Kidney (tissue), 13 donors: ENCODE measurements at regions not wholly inside any gene's neighbourhood (a gene's known extent, or its start where the extent isn't known, plus 50 kb on each side); places are given as distances from the start of the nearest gene placed in this dataset.
A peak's percentile ranks its signal among the peaks of the same experiment; 100 is the strongest.

Experiments
- DNase-seq, 5 donors: peaks; one replicate each; pipeline ENCODE4 v3.0.0-alpha.2; 2013 to 2020
- FAIRE-seq: peaks from 2 replicates; lab custom pipeline; 2012; peaks lifted over from hg19 to GRCh38; lab: Jason Lieb, UNC
- H3K27ac ChIP-seq, 2 donors: one replicate each; pipeline ENCODE4 v1.7.0; 2013; ENCODE audit warnings: low read depth in 2 of 2, low read length in 2 of 2, inconsistent platforms in 1 of 2
- H3K27me3 ChIP-seq: one replicate; pipeline ENCODE4 v1.7.1; 2013; ENCODE audit warnings: low read length, inconsistent platforms; ENCODE audit not compliant: control insufficient read depth, insufficient read depth
- H3K36me3 ChIP-seq, 3 donors: one replicate each; pipeline versions ENCODE4 v1.7.0 to v1.7.1; 2013; ENCODE audit warnings: low read length in 3 of 3, control low read depth in 1 of 3, inconsistent platforms in 1 of 3; ENCODE audit not compliant: insufficient read depth in 3 of 3, control insufficient read depth in 2 of 3
- H3K4me1 ChIP-seq, 3 donors: one replicate each; pipeline versions ENCODE4 v1.7.0 to v1.7.1; 2013; ENCODE audit warnings: low read length in 3 of 3, inconsistent platforms in 1 of 3, low read depth in 1 of 3; ENCODE audit not compliant: control insufficient read depth in 2 of 3, insufficient read depth in 2 of 3
- H3K4me3 ChIP-seq, 3 donors: one replicate each; pipeline versions ENCODE4 v1.7.0 to v1.8.1; 2013; ENCODE audit warnings: low read length in 3 of 3, control low read depth in 1 of 3, inconsistent platforms in 1 of 3
- H3K9ac ChIP-seq, 3 donors: one replicate each; pipeline versions ENCODE4 v1.7.0 to v1.7.1; 2013; ENCODE audit warnings: low read length in 3 of 3, control low read depth in 1 of 3, inconsistent platforms in 1 of 3
- H3K9me3 ChIP-seq, 3 donors: one replicate each; pipeline versions ENCODE4 v1.7.0 to v1.7.1; 2013; ENCODE audit warnings: low read length in 3 of 3, control low read depth in 1 of 3, inconsistent platforms in 1 of 3; ENCODE audit not compliant: control insufficient read depth in 2 of 3, insufficient read depth in 1 of 3
- intact Hi-C: fragments of 100-400 bp; cut with DNase I; formaldehyde crosslinking; loops from one replicate; pipeline ENCODE4 v1.11.1; 2022
- TF ChIP-seq, protein P1 (sequence below): IDR thresholded peaks from 3 replicates; pipeline ENCODE4 v1.5.1; 2012; ENCODE audit warnings: mild to moderate bottlenecking, moderate library complexity, borderline replicate concordance; ENCODE audit not compliant: insufficient read depth; ENCODE audit errors: extremely low read depth
- donor health status: control.
- donor health status: control.
- donor health status: control.
- donor health status: control.
- donor health status: control.
- donor health status: DM: yes; HTN: yes; CAD: no.
- donor health status: Normal renal cell carcinoma (clear cell type).

GRCh38 chr3:80705290-80705689 lies 937.5 kb upstream of the ROBO1 start:
- H3K36me3 ChIP-seq = no peaks in the 10 kb centered on the region
- peaks cover 0 to 8% (median 0%) of the 10 kb centered on the region in 3 donors for H3K9me3 ChIP-seq
- H3K9ac ChIP-seq = no peak overlapping the region
- FAIRE-seq = no peak
- H3K4me1 ChIP-seq = no peaks in the 10 kb centered on the region
- H3K27me3 ChIP-seq = no peaks in the 10 kb centered on the region
- no peak overlapping the region for H3K27ac ChIP-seq
- TF ChIP-seq, protein P1, sequence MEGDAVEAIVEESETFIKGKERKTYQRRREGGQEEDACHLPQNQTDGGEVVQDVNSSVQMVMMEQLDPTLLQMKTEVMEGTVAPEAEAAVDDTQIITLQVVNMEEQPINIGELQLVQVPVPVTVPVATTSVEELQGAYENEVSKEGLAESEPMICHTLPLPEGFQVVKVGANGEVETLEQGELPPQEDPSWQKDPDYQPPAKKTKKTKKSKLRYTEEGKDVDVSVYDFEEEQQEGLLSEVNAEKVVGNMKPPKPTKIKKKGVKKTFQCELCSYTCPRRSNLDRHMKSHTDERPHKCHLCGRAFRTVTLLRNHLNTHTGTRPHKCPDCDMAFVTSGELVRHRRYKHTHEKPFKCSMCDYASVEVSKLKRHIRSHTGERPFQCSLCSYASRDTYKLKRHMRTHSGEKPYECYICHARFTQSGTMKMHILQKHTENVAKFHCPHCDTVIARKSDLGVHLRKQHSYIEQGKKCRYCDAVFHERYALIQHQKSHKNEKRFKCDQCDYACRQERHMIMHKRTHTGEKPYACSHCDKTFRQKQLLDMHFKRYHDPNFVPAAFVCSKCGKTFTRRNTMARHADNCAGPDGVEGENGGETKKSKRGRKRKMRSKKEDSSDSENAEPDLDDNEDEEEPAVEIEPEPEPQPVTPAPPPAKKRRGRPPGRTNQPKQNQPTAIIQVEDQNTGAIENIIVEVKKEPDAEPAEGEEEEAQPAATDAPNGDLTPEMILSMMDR = no peak
- H3K4me3 ChIP-seq = no peak overlapping the region
- intact Hi-C loops = no loop called here
- DNase-seq = no peak

DNA sequence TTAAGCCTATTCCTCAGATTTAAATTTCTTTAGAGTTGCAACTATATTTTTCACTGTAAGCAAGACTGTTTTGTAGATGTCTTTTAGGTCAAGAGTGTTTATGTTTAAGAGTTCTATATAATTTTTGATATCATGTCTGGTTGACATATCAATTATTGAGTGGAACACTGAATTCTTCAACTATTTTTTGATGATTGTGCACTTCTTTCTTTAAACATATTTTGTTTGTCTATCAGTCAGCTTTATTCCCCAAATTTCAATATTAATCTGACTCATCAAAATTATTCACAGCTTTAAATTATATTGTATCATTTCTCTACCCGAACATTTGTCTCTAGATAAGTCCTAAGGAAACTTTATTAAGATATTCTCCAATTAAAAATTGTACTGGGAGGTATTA lies 933.6 kb upstream of the ROBO1 start:
- Histone ChIP-seq H3K27me3 (no peaks in the 10 kb centered on the region), H3K9ac (no peak overlapping the region), H3K9me3 (peaks cover 0 to 8% (median 0%) of the 10 kb centered on the region in 3 donors), H3K4me3 (no peak overlapping the region), H3K27ac (no peak overlapping the region), H3K4me1 (no peaks in the 10 kb centered on the region), H3K36me3 (no peaks in the 10 kb centered on the region)
- FAIRE-seq (no peak), DNase-seq (no peak)
- TF ChIP-seq, protein P1 = no peak
- intact Hi-C loops = no loop called here

GRCh38 chr3:80697291-80697690 lies 929.5 kb upstream of the ROBO1 start:
- Histone ChIP-seq H3K36me3 (no peaks in the 10 kb centered on the region), H3K27ac (no peak overlapping the region), H3K27me3 (no peaks in the 10 kb centered on the region), H3K4me1 (no peaks in the 10 kb centered on the region), H3K4me3 (no peak overlapping the region), H3K9ac (no peak overlapping the region), H3K9me3 (no peaks in the 10 kb centered on the region)
- DNase-seq = no peak
- FAIRE-seq = no peak
- intact Hi-C loops = loop anchor here (10.0 kb wide), 1 partner anchor 1172 kb away; no protein-coding TSS in a partner anchor
- TF ChIP-seq, protein P1 = no peak

DNA sequence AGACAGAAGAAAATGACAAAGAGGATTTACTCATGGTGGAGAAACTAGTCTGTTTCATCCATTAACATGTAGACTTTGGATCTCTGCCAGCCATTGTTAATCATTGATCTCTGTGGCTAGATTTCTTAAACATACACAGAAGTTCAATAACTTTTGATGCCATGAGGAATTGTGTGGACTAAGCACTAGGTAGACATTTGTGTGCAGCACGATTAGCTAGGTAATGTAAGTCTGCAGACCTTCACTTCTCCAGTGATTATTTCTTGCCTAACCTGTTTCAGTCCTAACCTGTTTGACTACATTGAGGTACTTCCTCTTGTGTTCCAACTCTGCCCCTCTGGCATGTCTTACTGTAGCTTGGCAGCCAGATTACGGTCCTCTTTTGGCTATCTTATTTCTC lies 928.5 kb upstream of the ROBO1 start:
- TF ChIP-seq, protein P1 = no peak
- H3K27ac ChIP-seq = no peak overlapping the region
- FAIRE-seq = no peak
- no peaks in the 10 kb centered on the region for H3K4me1 ChIP-seq
- H3K9me3 ChIP-seq = no peaks in the 10 kb centered on the region
- peak in 3 of 5 donors; percentile 13 to 84 (median 82) for DNase-seq
- no peak overlapping the region for H3K4me3 ChIP-seq
- no peak overlapping the region for H3K9ac ChIP-seq
- no peaks in the 10 kb centered on the region for H3K36me3 ChIP-seq
- intact Hi-C loops = loop anchor here (10.0 kb wide), 1 partner anchor 1171 kb away; no protein-coding TSS in a partner anchor
- H3K27me3 ChIP-seq = no peaks in the 10 kb centered on the region
